ENCODE measurements at regions not wholly inside any gene's neighbourhood (a gene's known extent, or its start where the extent isn't known, plus 50 kb on each side); places are given as distances from the start of the nearest gene placed in this dataset.

DNA sequence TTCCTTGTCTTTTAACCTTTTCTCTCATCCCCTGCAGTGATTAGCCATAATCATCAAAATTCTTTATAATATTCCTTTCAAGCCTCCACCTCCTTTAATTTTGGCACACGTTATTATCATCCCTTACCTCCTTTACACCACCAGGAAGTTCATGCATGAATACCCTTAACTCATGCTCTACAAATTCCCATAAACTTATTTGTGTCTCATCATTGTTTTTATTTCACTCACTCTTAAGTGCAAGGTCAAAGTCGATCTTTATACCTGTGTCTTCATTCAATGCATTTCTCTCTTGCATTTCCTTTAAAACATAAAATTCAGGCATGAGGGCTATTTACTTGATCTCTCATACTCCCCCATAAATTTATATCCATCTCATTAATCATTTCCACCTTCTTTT lies 1064.6 kb upstream of the CADM2 start:
- no peak for DNase-seq

DNA sequence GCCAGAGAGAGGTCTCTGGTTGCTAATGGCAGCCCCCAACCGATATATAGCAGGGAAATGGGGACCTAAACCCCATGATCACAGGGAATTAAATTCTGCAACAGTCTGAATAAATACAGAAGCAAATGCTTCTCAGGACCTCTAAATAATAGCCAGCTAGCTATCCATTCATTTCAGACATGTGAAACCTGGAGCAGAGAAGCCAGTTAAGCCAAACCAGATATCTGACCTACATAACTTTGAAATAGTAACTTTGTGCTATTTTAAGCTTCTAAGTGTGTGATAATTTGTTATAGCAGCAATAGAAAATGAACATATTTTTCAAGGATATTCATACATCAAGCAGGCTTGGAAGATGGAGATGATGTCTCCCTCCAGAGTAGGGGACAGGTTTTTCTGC lies 1062.9 kb upstream of the CADM2 start:
- no peak for DNase-seq

DNA sequence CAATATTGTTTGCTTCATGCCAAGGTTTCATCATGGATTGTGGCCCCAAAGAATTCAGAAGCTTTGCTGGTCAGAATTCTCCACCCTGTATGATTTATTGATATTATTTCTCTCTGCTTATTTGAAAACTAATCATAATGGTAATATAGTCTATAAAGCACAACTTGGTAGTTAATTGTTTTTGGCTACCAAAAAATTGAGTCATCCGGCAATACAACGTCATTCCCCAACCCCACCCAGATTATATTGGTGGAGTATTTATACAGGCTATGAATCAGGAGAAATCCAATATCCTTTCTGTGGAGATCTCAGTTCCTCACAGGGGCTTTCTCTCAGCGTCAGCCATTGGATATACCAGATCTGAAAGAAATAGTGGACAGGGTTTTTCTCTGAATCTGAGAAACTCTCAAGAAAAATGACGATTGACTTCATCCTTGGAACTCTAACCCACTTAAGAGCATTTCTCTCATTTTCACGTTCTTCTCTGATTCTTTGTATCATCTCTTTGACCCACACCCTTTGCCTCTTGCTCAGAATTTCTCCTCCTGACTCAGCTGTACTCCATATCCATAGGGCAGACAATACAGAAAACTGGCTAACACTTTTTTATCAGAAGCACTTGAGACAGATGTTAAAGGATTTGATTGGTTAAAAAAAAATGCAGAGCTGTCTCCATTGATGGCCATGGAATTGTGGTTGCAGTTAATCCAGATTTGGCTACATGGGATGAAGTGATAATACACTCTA lies 1055.8 kb upstream of the CADM2 start:
- no peak for DNase-seq

DNA sequence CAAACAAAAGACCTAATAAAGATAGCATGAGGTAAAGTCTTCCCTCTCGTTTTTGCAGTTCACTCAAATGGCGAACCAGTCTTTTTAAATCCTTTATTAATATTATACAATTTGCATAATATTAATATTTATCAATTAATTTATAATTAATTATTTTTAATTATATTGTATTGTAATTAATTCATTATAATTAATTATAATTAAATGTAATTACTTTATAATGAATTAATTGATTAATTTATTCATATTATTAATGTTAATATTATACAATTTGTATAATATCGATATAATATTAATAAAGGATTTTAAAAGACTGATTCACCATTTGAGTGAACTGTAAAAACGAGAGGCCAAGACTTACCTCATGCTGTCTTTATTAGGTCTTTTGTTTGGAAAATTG lies 1045.4 kb upstream of the CADM2 start:
- DNase-seq: no peak

DNA sequence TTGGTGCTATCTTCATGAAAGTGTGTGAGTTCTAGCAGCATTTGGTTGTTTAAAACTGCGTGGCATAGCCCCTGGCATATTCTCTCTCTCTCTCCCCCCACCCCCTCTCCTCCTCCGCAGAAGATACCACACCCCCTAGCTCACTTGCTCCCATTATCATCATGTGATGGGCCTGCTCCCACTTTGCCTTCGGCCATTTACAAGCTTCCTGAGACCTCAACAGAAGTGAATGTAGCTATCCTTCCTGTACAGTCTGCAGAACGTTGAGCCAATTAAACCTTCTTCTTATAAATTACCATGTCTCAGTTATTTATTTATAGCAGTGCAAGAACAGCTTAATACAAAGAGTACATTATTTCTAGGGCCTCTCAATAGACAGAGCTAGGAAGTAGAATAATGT lies 1032.5 kb upstream of the CADM2 start:
- DNase-seq: no peak

DNA sequence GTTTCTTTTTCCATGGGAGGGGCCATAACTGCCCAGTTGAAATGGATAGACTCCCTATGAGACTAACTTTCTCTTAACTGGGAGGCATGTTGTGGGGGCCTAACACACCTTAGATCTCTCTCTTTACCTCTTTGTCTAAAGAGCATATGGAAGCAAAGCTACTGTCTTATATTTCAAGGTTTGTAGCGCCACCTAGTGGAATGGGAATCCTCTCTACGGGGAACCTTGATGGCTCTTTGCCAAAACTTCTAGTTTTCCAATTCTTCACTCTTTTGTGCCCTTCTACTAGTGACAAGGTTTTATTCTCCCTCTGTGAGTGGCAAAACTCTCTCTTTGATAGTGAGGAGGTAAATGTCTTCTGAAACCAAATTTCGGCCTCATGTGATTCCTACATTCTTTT lies 1030.4 kb upstream of the CADM2 start:
- DNase-seq: no peak

DNA sequence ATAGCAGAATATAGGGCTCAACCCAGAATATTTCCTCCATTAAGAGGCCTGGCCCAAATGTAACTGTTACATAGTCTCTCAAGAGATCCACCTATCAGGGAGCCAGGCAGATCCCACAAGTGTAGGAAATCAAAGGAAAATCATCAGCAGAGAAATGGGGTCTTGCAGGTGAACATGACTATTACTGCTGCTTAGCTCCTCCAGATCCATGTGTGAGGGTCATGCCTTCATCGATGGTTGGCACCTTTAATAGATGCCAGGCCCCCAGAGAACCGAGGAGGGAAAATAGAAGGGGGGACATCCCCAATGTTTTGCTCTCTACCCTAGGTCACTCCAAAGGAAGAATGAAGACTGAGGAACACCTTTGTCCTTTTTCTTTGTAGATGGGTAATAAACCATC lies 1029.9 kb upstream of the CADM2 start:
- DNase-seq: no peak

DNA sequence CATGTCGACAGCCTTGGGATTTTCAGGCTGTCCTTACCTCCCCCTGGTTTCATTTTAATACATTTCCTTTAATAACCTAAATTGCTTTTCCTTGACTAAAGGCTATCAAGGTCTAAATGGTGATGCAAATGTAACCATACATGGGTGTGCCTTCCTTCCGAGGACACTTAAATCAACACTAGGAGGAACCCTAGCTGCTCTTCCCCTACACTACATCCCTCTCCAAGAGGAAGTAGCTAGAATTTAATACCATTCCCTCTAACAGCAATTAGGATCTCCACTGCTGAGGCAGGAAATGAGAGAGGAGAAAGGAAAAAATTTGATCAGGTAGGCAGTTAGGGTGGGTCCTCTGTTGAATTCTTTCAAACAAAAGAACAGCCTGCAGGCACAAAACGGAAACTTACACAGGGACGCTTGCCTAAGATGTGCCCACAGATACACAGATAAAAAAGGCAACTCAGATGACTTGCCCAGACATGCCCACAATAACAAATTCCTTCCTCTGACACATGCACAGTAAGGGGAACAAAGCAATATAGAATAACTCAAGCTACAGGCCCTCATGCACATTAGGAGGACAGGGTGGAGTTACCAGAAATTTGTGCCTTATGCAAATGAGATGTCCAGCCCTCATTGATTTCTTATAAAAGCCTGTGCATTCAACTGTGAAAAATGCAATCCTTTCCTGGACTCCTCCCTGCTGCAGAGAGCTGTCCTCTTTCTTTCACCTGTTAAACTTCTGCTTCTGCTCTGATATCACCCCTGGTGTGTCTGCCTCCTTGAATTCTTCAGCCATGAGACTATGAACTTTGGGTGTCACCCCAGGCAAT lies 1024.4 kb upstream of the CADM2 start:
- no peak for DNase-seq

DNA sequence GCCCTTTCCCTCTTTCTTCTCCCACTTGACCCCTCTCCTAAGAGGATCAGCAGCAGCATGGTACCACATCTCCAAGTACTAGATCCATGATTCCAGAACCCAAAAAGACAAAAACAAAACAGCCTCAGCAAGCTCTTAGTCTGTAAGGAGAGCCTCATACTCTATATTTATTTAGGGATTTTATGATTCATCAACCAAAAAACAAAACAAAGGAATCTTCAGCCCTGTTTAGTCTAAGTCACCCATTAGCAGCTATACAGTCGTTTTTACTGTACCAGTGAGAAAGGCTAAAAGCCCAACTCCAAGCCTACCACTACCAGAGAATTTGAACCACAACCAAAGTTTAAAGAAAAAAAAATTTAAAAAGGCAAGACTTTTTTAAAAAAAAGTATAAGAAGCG lies 1020.3 kb upstream of the CADM2 start:
- DNase-seq: no peak

DNA sequence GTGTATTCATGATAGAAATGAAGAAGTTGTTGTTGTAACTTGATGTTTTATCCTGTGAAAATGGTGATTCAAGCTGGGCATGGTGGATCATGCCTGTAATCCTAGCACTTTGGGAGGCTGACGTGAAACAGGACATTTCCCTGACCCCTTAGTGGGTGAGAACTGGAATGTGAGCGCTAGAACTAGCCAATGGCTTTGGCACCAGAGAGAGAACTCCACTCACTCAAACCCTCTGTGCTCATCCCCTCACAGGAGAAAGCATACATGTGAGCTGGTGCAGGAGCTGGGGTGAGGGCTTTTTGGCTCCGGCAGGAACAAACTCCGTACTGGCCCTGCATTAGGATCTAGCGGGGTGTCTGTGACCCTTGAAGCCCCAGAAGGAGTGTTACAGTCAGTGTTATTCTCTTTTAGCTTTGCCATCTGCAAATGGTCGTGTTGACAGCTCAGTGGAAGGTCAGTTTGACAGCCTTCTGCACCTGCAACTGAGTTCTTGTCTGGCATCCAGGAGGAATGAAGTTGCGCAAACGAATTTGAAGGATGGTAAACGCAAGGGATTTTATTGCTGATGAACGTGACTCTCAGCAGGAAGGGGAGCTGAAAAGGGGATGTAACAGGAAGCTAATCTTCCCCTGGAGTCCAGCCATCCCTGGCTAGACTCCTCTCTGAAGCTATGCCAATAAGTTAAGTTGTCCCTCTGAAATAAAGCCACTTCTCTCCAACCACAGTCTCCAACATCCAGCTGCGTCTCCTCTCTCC lies 1016.6 kb upstream of the CADM2 start:
- DNase-seq: no peak

DNA sequence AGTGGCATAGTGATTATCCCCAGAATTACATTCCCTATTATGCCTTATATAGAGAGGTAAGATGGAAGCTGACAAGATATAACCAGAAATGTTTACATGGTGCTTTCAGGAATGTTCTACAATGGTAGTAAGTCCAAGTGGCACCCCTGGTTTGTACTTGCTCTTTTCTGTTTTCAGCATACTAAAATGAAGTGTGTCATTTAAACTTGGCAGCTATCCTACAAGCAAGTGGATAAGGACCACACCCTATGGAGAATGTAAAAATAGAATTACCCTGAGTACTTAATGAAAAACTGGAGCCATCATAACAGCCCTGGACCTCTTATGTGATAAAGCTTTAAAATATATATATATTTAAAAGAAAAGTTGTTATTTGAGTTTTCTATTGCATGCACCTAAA lies 1012.7 kb upstream of the CADM2 start:
- no peak for DNase-seq

DNA sequence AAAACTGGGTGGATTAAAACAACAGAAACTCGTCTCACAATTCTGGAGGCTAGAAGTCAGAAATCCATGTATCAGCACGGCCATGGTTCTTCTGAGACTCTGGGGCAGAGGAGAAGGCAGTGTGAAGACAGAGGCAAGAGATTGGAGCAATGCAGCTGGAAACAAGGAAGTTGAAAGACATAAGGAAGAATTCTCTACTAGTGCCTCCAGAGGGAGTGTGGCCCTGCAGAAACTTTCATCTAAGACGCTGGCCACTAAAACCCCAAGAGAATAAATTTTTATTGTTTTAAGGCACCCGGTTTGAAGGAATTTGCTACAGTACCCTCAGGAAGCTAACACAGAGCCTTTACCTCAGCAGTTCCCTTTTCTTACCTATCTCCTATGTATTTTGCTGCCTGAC lies 1012.2 kb upstream of the CADM2 start:
- DNase-seq: no peak

DNA sequence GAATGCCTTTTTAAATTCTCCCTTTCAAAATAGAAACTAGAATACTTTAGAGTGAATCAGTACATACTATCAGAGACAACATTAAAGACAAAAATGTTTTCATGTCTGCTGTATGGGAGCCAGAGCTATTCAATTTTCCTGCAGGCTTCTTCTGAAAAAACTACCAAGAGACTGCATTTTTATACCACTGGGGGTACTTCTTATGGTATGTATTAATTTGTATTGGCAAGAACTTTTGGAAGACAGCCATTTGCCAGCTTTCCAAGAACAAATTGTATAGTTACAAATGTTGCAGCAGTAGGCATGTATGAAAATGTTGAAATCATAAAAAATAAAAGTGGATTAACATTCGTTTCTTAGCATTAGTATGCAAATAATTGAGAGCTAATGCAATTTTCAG lies 1010.0 kb upstream of the CADM2 start:
- no peak for DNase-seq

DNA sequence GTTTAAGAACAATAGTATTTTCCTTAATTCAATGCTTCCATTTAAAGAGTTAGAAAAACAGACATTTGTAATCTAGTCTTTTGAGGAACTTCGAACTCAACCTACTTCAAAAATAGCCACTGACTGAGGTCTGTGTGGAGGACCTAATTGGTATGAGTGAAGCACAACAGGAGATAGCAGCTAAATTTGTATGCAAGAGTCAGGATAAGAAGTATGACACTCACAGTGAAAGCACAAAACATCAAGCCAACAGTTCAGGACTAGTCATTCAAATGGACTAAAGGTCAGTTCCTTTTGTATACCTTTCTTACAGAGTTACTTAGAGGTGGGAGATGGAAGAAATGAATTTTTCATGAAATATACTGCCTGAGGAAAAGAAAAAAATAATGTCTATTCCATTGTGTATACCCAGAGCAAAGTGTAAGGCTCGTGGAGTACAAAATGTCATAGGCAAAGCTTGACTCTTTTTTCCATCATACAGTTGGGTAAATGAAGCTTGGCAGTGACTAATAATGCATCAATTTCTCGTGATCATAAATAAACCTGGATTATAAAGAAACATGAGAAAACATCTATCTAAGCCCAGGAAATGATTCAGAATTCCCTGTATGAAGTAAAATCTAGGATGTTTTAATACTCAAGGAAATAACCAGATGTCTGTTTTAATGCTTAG lies 1005.2 kb upstream of the CADM2 start:
- no peak for DNase-seq

DNA sequence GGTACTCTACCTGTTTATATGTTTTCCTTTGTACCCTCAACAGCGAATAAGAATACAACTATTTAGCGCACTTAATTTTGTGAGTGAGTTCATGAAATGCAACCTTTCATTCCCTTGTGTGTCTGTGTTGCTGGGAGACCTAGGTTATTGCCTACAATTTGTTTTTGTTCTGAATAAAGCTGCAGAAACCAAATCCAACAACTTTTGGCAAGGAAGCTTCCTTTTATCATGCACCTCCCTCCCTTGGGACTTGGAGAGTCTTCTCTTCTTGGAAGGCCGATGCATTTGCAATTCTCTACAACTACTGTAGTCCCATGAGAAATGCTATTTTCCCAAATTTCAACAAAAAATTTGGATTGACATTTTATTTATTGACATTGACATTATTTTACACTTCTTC lies 1002.4 kb upstream of the CADM2 start:
- DNase-seq: peak; percentile 26

DNA sequence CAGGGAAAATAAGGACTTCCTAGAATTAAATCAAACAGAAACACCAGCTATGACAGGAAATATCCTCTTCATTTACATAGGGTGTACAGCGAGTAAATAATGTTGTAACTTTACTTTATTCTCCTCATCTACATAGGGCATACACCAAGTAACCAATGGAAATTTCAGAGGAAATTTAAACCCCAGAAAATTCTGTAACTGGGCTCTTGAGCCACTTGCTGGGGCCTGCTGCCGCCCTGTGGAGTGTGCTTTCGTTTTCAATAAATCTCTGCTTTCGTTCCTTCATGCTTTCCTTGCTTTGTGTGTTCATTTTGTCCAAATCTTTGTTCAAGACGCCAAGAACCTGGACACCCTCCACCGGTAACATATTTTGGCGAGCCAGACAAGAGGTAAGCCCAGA lies 990.4 kb upstream of the CADM2 start:
- no peak for DNase-seq

DNA sequence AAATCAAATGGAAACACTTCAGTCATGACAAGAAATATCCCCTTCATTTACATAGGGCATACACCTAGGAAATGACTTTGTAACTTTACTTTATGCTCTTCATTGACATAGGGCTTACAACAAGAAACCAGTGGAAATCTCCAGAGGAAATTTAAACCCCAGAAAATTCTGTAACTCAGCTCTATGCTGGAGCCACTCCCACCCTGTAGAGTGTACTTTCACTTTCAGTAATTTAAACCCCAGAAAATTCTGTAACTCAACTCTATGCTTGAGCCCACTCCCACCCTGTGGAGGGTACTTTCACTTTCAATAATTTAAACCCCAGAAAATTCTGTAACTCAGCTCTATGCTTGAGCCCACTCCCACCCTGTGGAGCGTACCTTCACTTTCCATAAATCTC lies 987.1 kb upstream of the CADM2 start:
- DNase-seq: no peak

DNA sequence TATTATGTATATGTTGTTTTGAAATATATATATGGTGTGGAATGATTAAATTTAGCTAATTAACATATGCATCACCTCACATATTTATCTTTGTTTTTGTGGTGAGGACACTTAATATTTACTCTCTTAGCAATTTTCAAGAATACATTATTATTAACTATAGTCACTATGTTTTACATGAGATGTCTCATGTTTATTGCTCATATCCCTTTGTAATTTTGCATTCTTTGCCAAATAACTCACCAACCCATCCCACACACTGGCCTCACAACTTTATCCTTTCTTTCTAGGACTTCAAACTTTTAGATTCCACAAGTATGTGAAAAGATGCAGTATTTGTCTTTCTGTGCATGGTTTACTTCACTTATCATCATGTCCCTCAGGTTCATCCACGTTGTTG lies 950.2 kb upstream of the CADM2 start:
- no peak for DNase-seq

DNA sequence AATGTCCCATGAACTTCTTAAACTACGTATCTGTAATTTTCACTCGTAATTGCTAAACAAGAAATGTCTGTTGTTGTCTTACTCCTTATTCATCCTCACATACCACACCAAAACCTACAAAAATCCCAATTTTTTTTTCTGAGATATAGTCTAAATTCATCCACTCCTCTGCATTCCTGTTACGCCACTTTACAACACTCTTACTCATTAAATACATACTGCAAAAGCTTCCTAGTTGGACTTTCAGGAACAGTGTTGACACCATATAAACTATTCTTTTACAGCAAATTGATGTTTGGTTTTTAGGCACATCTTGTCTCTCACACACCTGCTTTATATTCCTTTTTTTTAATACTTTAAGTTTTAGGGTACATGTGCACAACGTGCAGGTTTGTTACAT lies 934.9 kb upstream of the CADM2 start:
- DNase-seq: no peak

DNA sequence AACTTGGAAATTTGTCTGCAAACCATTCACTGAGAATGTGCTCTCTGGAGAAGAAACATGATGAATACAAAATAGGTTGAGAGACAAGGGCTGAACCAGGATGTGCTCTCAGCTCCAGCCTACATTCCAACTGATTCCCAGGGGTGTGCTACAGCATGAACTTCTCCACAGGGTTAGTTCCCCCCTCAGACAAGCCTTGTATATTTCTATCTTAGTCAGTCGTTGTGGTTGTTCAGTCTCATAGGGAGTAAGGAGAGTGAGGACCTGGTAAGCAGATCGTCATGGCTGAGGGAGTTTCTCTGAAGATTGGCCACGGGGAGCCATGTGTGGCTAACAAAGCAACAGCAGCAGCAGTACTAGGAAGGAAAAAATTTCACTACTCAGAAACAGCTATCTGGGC lies 919.7 kb upstream of the CADM2 start:
- DNase-seq: peak; percentile 39

DNA sequence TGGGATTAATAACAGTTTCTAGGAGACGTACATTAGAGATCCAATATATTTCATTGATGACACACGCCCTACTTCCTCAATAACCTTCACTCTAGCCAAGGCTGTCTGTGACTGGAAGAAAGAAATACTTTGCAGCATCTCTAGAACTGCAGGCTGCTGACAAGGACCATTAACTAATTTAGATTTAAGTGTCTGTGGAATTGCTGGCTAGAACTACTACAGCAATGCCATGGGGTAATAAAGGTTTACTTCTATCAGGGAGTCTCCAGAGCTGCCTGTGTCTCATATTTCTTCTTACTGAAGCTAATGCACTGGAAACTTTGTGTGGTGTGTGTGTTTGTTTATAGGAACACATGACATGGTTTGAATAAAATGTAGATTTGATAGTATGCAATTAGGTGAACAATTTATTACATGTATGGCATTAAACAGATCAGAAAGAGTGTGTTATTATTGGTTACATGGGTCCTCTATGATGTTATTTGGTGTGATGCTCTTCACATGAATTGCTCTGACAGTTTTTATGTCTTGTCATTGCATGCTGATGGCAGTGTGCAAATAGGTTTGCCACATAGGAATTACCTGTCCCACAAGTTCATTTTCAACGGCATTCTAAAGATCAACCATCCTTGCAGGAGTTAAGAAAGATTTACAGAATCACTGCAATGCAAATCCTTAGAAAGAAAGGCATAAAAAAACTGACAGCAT lies 916.2 kb upstream of the CADM2 start:
- DNase-seq: no peak

DNA sequence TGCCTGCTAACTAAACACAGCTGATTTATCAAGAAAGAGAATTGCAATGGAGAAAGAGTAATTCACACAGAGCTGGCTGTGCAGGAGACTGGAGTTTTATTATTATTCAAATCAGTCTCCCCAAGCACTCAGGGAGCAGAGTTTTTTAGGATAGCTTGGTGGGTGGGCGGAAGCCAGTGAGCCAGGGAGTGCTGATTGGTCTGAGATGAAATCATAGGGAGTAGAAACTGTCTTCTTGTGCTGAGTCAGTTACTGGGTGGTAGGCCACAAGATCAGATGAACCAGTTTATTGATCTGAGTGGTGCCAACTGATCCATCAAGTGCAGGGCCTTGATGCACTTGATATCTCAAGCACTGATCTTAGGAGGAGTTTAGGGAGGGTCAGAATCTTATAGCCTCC lies 891.9 kb upstream of the CADM2 start:
- DNase-seq: no peak

All from muscle of arm (tissue), 1 donor.